HL-60 (cell line): ENCODE measurements at regions not wholly inside any gene's neighbourhood (a gene's known extent, or its start where the extent isn't known, plus 50 kb on each side); places are given as distances from the start of the nearest gene placed in this dataset.

Source experiments
- CTCF ChIP-seq: IDR thresholded peaks from one replicate; pipeline ENCODE4 v1.5.1; 2011; ENCODE audit warnings: low read length, control low read depth, inconsistent platforms; ENCODE audit not compliant: insufficient read depth
- SPI1 ChIP-seq: IDR thresholded peaks from 2 replicates; pipeline ENCODE4 v1.6.1; 2012; ENCODE audit warnings: low read depth, mild to moderate bottlenecking, borderline replicate concordance

DNA sequence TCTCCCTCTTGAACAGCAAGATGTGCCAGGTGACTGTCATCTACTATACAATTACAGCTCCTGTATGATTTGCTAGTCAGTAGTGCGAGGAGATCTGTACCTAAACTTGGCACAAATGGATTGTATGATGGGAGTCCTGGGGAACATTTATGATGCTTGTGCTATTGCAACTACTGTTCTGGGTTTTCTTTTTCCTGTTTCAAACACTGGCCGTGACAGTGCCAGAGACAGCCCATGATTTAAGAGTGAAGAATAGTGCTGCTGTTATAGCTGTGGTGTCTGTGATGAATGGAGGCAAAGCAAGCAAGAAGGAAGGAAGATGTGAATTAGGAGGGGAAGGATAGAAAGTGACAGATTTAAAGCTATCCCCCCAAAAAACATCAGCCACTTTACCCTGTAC is 1868.9 kb downstream of the PCDH7 start:
- TF ChIP-seq CTCF (no peak), SPI1 (no peak)
